GM19468 (cell line): ENCODE measurements at regions not wholly inside any gene's neighbourhood (a gene's known extent, or its start where the extent isn't known, plus 50 kb on each side); places are given as distances from the start of the nearest gene placed in this dataset.

ENCODE experiments used
- ATAC-seq: cut with Tn5 transposase; IDR thresholded peaks from one replicate; pipeline ENCODE4 v1.9.1; 2021; ENCODE audit warnings: mild to moderate bottlenecking, moderate library complexity, moderate number of reproducible peaks; ENCODE audit not compliant: unreplicated experiment; ENCODE audit errors: extremely low read depth

- peak; percentile 25 for ATAC-seq
Observed at GRCh38 chr7:115116773-115117715, 195.2 kb downstream of the MDFIC start.

- no peak for ATAC-seq
Observed at GRCh38 chr7:115113776-115114175, 191.9 kb downstream of the MDFIC start.

GRCh38 chr7:115113131-115113530, 191.2 kb downstream of the MDFIC start:
- no peak for ATAC-seq

GRCh38 chr7:115110523-115110922, 188.6 kb downstream of the MDFIC start:
- no peak for ATAC-seq

- ATAC-seq, result no peak
Observed at GRCh38 chr7:115106316-115106715, 184.4 kb downstream of the MDFIC start.

- no peak for ATAC-seq
Observed at GRCh38 chr7:115102738-115103137, 180.8 kb downstream of the MDFIC start.

GRCh38 chr7:115101199-115101598, 179.3 kb downstream of the MDFIC start:
- ATAC-seq, result no peak

GRCh38 chr7:115099906-115100305, 178.0 kb downstream of the MDFIC start:
- ATAC-seq, result no peak

GRCh38 chr7:115097175-115097671, 175.3 kb downstream of the MDFIC start:
- ATAC-seq, result no peak

- ATAC-seq, result no peak
Observed at GRCh38 chr7:115096262-115096661, 174.4 kb downstream of the MDFIC start.

GRCh38 chr7:115094163-115094562, 172.3 kb downstream of the MDFIC start:
- no peak for ATAC-seq

GRCh38 chr7:115088893-115089292, 167.0 kb downstream of the MDFIC start:
- no peak for ATAC-seq

GRCh38 chr7:115087437-115087836, 165.5 kb downstream of the MDFIC start:
- no peak for ATAC-seq

GRCh38 chr7:115086146-115086841, 164.4 kb downstream of the MDFIC start:
- no peak for ATAC-seq

GRCh38 chr7:115085421-115085820, 163.5 kb downstream of the MDFIC start:
- no peak for ATAC-seq

GRCh38 chr7:115083935-115084334, 162.0 kb downstream of the MDFIC start:
- ATAC-seq, result no peak

GRCh38 chr7:115081772-115082171, 159.9 kb downstream of the MDFIC start:
- no peak for ATAC-seq

- ATAC-seq, result no peak
Observed at GRCh38 chr7:115078851-115079250, 157.0 kb downstream of the MDFIC start.

GRCh38 chr7:115078386-115078785, 156.5 kb downstream of the MDFIC start:
- ATAC-seq, result no peak

GRCh38 chr7:115070311-115070710, 148.4 kb downstream of the MDFIC start:
- no peak for ATAC-seq
